ENCODE measurements at regions not wholly inside any gene's neighbourhood (a gene's known extent, or its start where the extent isn't known, plus 50 kb on each side); places are given as distances from the start of the nearest gene placed in this dataset.

GRCh38 chr18:40993363-40993762 is 961.7 kb upstream of the PIK3C3 start:
- Histone ChIP-seq H3K36me3 (ENCODE audit: insufficient read depth, insufficient read length, low read length) (no peaks in the 10 kb centered on the region), H3K9ac (ENCODE audit: insufficient read length, low read depth) (no peak overlapping the region), H3K9me3 (ENCODE audit: insufficient read depth, low read length) (no peaks in the 10 kb centered on the region), H3K4me3 (ENCODE audit: insufficient read length, low read depth) (no peak overlapping the region), H3K27me3 (ENCODE audit: insufficient read depth, insufficient read length) (no peaks in the 10 kb centered on the region), H3K4me1 (ENCODE audit: insufficient read depth, insufficient read length) (no peaks in the 10 kb centered on the region)
- no peak for DNase-seq (ENCODE audit: low read depth, low spot score)
- no peak for TF ChIP-seq SUZ12 (IDR thresholded peaks at IDR 0.05; ENCODE audit: extremely low read depth, insufficient read depth, insufficient read length)
- no peak for TF ChIP-seq ZNF274 (IDR thresholded peaks at IDR 0.05; ENCODE audit: low read depth, low read length)
- no peak for TF ChIP-seq YY1 (IDR thresholded peaks at IDR 0.05; ENCODE audit: insufficient read depth, insufficient read length)

GRCh38 chr18:40987581-40987980 is 967.5 kb upstream of the PIK3C3 start:
- H3K4me1 ChIP-seq (ENCODE audit: insufficient read depth, insufficient read length), result no peaks in the 10 kb centered on the region
- no peak overlapping the region for H3K4me3 ChIP-seq (ENCODE audit: insufficient read length, low read depth)
- H3K27me3 ChIP-seq (ENCODE audit: insufficient read depth, insufficient read length), result no peaks in the 10 kb centered on the region
- no peak for DNase-seq (ENCODE audit: low read depth, low spot score)
- no peaks in the 10 kb centered on the region for H3K9me3 ChIP-seq (ENCODE audit: insufficient read depth, low read length)
- no peaks in the 10 kb centered on the region for H3K36me3 ChIP-seq (ENCODE audit: insufficient read depth, insufficient read length, low read length)
- TF ChIP-seq SUZ12 (IDR thresholded peaks at IDR 0.05; ENCODE audit: extremely low read depth, insufficient read depth, insufficient read length), result no peak
- H3K9ac ChIP-seq (ENCODE audit: insufficient read length, low read depth), result no peak overlapping the region

DNA sequence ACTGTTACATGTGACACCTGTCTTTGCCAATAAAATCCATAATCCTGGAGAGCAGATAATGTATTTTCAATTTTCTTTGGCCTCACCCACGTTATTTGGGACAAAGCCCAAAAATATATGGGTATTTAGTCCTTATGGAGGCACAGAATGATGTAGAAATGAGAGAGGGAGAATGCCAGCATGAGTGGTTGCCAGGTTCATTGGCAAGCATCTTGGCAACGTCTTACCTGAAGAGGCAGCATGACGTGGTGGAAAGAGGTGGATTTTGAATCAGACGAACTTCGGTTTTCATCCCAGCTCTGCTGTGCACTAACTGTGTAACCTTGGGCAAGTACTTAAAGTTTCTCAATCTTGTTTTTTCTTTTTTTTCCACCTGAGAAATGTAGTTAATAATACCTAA is 969.6 kb upstream of the PIK3C3 start:
- H3K4me3 ChIP-seq (ENCODE audit: insufficient read length, low read depth), result no peak overlapping the region
- H3K9me3 ChIP-seq (ENCODE audit: insufficient read depth, low read length), result no peaks in the 10 kb centered on the region
- H3K4me1 ChIP-seq (ENCODE audit: insufficient read depth, insufficient read length), result no peaks in the 10 kb centered on the region
- DNase-seq (ENCODE audit: low read depth, low spot score), result no peak
- H3K36me3 ChIP-seq (ENCODE audit: insufficient read depth, insufficient read length, low read length), result no peaks in the 10 kb centered on the region
- no peak for TF ChIP-seq SUZ12 (IDR thresholded peaks at IDR 0.05; ENCODE audit: extremely low read depth, insufficient read depth, insufficient read length)
- TF ChIP-seq ZNF274 (IDR thresholded peaks at IDR 0.05; ENCODE audit: low read depth, low read length), result no peak
- no peak for TF ChIP-seq YY1 (IDR thresholded peaks at IDR 0.05; ENCODE audit: insufficient read depth, insufficient read length)
- H3K27me3 ChIP-seq (ENCODE audit: insufficient read depth, insufficient read length), result no peaks in the 10 kb centered on the region
- H3K9ac ChIP-seq (ENCODE audit: insufficient read length, low read depth), result no peak overlapping the region

DNA sequence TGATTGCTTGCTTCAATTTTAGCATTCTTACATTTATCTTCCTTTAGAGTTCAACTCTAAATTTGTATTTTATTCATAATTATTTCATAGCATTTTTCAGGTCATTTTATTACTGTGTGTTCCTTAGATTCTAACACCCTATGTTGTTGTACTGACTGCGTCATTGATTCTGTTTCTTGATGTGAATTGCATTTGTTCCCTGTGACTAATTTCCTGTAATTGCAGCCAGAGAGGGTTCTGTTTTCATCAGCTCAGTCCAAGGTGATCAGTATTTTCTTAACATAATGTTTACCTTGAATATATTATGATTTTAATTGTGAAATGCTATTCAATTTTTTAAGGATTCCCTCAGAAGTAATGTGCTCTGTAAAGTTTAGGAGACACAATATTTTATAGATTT is 970.2 kb upstream of the PIK3C3 start:
- Histone ChIP-seq H3K9me3 (ENCODE audit: insufficient read depth, low read length) (no peaks in the 10 kb centered on the region), H3K4me1 (ENCODE audit: insufficient read depth, insufficient read length) (no peaks in the 10 kb centered on the region), H3K9ac (ENCODE audit: insufficient read length, low read depth) (no peak overlapping the region), H3K4me3 (ENCODE audit: insufficient read length, low read depth) (no peak overlapping the region), H3K36me3 (ENCODE audit: insufficient read depth, insufficient read length, low read length) (no peaks in the 10 kb centered on the region), H3K27me3 (ENCODE audit: insufficient read depth, insufficient read length) (no peaks in the 10 kb centered on the region)
- DNase-seq (ENCODE audit: low read depth, low spot score), result no peak
- TF ChIP-seq YY1 (IDR thresholded peaks at IDR 0.05; ENCODE audit: insufficient read depth, insufficient read length), result no peak
- no peak for TF ChIP-seq SUZ12 (IDR thresholded peaks at IDR 0.05; ENCODE audit: extremely low read depth, insufficient read depth, insufficient read length)
- no peak for TF ChIP-seq ZNF274 (IDR thresholded peaks at IDR 0.05; ENCODE audit: low read depth, low read length)

DNA sequence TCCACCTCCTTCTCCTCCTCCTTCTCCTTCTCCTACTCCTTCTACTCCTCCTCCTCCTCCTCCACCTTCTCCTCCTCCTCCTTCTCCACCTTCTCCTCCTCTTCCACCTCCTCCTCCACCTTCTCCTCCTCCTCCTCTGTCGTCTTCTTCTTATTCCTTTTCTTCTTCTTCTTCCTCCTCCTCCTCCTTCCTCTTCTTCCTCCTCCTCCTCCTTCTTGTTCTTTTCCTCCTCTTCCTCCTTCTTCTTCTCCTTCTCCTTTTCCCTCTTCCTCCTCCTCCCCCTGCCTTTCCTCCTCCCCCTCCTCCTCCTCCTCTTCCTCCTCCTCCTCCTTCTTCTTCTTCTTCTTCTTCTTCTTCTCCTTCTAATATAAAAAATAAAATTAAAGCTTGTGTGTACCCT is 971.2 kb upstream of the PIK3C3 start:
- TF ChIP-seq YY1 (IDR thresholded peaks at IDR 0.05; ENCODE audit: insufficient read depth, insufficient read length) (no peak), ZNF274 (IDR thresholded peaks at IDR 0.05; ENCODE audit: low read depth, low read length) (no peak), SUZ12 (IDR thresholded peaks at IDR 0.05; ENCODE audit: extremely low read depth, insufficient read depth, insufficient read length) (no peak)
- H3K36me3 ChIP-seq (ENCODE audit: insufficient read depth, insufficient read length, low read length), result no peaks in the 10 kb centered on the region
- no peaks in the 10 kb centered on the region for H3K27me3 ChIP-seq (ENCODE audit: insufficient read depth, insufficient read length)
- DNase-seq (ENCODE audit: low read depth, low spot score), result no peak
- no peak overlapping the region for H3K9ac ChIP-seq (ENCODE audit: insufficient read length, low read depth)
- H3K4me3 ChIP-seq (ENCODE audit: insufficient read length, low read depth), result no peak overlapping the region
- no peaks in the 10 kb centered on the region for H3K9me3 ChIP-seq (ENCODE audit: insufficient read depth, low read length)
- no peaks in the 10 kb centered on the region for H3K4me1 ChIP-seq (ENCODE audit: insufficient read depth, insufficient read length)

DNA sequence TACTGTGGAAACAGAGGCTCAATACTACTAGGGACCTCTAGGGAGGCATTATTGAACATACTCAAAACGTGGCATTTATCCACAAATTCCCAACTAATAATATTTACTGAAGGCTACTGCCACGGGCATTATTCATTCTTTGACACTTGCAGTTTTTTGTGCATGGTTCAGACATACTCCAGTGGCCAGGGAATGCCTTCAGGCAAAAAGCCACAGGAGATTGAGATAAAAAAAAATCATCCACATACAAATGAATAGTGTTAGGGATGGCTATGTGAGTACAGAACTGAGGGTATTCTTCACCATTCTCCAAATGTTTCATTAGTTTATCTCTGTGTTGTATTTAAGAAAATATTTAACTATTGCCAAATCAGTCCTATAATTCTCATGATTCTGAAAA is 974.9 kb upstream of the PIK3C3 start:
- DNase-seq (ENCODE audit: low read depth, low spot score), result no peak
- TF ChIP-seq SUZ12 (IDR thresholded peaks at IDR 0.05; ENCODE audit: extremely low read depth, insufficient read depth, insufficient read length), result no peak
- no peak for TF ChIP-seq YY1 (IDR thresholded peaks at IDR 0.05; ENCODE audit: insufficient read depth, insufficient read length)
- no peak for TF ChIP-seq ZNF274 (IDR thresholded peaks at IDR 0.05; ENCODE audit: low read depth, low read length)

GRCh38 chr18:40976050-40976449 is 979.0 kb upstream of the PIK3C3 start:
- TF ChIP-seq ZNF274 (IDR thresholded peaks at IDR 0.05; ENCODE audit: low read depth, low read length), result no peak
- Histone ChIP-seq H3K9me3 (ENCODE audit: insufficient read depth, low read length) (no peaks in the 10 kb centered on the region), H3K36me3 (ENCODE audit: insufficient read depth, insufficient read length, low read length) (no peaks in the 10 kb centered on the region), H3K4me3 (ENCODE audit: insufficient read length, low read depth) (no peak overlapping the region), H3K9ac (ENCODE audit: insufficient read length, low read depth) (no peak overlapping the region), H3K4me1 (ENCODE audit: insufficient read depth, insufficient read length) (no peaks in the 10 kb centered on the region), H3K27me3 (ENCODE audit: insufficient read depth, insufficient read length) (no peaks in the 10 kb centered on the region)
- no peak for DNase-seq (ENCODE audit: low read depth, low spot score)

More for the DNA sequence above, 974.9 kb upstream of the PIK3C3 start:
- Histone ChIP-seq H3K9me3 (ENCODE audit: insufficient read depth, low read length) (no peaks in the 10 kb centered on the region), H3K4me3 (ENCODE audit: insufficient read length, low read depth) (no peak overlapping the region), H3K27me3 (ENCODE audit: insufficient read depth, insufficient read length) (no peaks in the 10 kb centered on the region), H3K36me3 (ENCODE audit: insufficient read depth, insufficient read length, low read length) (no peaks in the 10 kb centered on the region), H3K9ac (ENCODE audit: insufficient read length, low read depth) (no peak overlapping the region), H3K4me1 (ENCODE audit: insufficient read depth, insufficient read length) (no peaks in the 10 kb centered on the region)

- no peak overlapping the region for H3K4me3 ChIP-seq (ENCODE audit: insufficient read length, low read depth)
- H3K9ac ChIP-seq (ENCODE audit: insufficient read length, low read depth), result no peak overlapping the region
- no peaks in the 10 kb centered on the region for H3K36me3 ChIP-seq (ENCODE audit: insufficient read depth, insufficient read length, low read length)
- no peaks in the 10 kb centered on the region for H3K9me3 ChIP-seq (ENCODE audit: insufficient read depth, low read length)
- H3K27me3 ChIP-seq (ENCODE audit: insufficient read depth, insufficient read length), result no peaks in the 10 kb centered on the region
- DNase-seq (ENCODE audit: low read depth, low spot score), result no peak
- TF ChIP-seq YY1 (IDR thresholded peaks at IDR 0.05; ENCODE audit: insufficient read depth, insufficient read length), result no peak
- TF ChIP-seq ZNF274 (IDR thresholded peaks at IDR 0.05; ENCODE audit: low read depth, low read length), result no peak
- TF ChIP-seq SUZ12 (IDR thresholded peaks at IDR 0.05; ENCODE audit: extremely low read depth, insufficient read depth, insufficient read length), result no peak
- no peaks in the 10 kb centered on the region for H3K4me1 ChIP-seq (ENCODE audit: insufficient read depth, insufficient read length)
Observed at GRCh38 chr18:40974448-40974847, 980.6 kb upstream of the PIK3C3 start.

Measured in NT2/D1 (cell line).